ENCODE measurements at regions not wholly inside any gene's neighbourhood (a gene's known extent, or its start where the extent isn't known, plus 50 kb on each side); places are given as distances from the start of the nearest gene placed in this dataset.

- DNase-seq (ENCODE audit: low spot score) = no peak
- BruUV-seq (replicated peaks) = no TSS peak
- Histone ChIP-seq H3K4me3 (replicated peaks in 1 of 3; ENCODE audit: insufficient read depth in 1 of 3, low read depth in 2 of 3, low read length in 3 of 3) (no peak overlapping the region), H3K79me2 (ENCODE audit: insufficient read depth, low read length) (no peaks in the 10 kb centered on the region), H3K4me1 (ENCODE audit: insufficient read depth, low read length) (no peaks in the 10 kb centered on the region), H3K36me3 (replicated peaks in 1 of 2; ENCODE audit: control insufficient read depth in 1 of 2, insufficient read depth in 2 of 2, low read length in 2 of 2) (no peaks in the 10 kb centered on the region), H4K20me1 (ENCODE audit: insufficient read depth, low read length) (no peaks in the 10 kb centered on the region), H3K27me3 (ENCODE audit: control insufficient read depth in 1 of 2, insufficient read depth in 2 of 2, low read length in 2 of 2) (peaks cover 2 to 19% of the 10 kb centered on the region in 2 experiments; a peak in 4 of 5 replicates), H2AFZ (ENCODE audit: low read length) (no peak overlapping the region), H3K4me2 (ENCODE audit: low read depth, low read length) (no peak overlapping the region), H3K9me3 (ENCODE audit: low read length) (no peaks in the 10 kb centered on the region), H3K9ac (ENCODE audit: insufficient read depth, low read depth, low read length) (no peak overlapping the region), H3K27ac (ENCODE audit: extremely low read length, insufficient read depth, low read length) (no peak overlapping the region)
- TF ChIP-seq ZNF577 (CRISPR knock-in tag; IDR thresholded peaks at IDR 0.05; ENCODE audit: borderline replicate concordance, low read depth) (no peak), MAFF (IDR thresholded peaks at IDR 0.05; ENCODE audit: low read depth, low read length) (no peak), FOXJ3 (CRISPR knock-in tag; IDR thresholded peaks at IDR 0.05; ENCODE audit: borderline replicate concordance) (no peak), ZIK1 (CRISPR knock-in tag; IDR thresholded peaks at IDR 0.05; ENCODE audit: borderline replicate concordance, low read depth) (no peak), ZFY (CRISPR knock-in tag; IDR thresholded peaks at IDR 0.05) (no peak), MEF2D (CRISPR knock-in tag; IDR thresholded peaks at IDR 0.05) (no peak), ZNF891 (CRISPR knock-in tag; IDR thresholded peaks at IDR 0.05) (no peak), NR2F2 (IDR thresholded peaks at IDR 0.05; ENCODE audit: borderline replicate concordance, low read depth) (no peak), CREM (IDR thresholded peaks at IDR 0.05) (no peak), CREM (CRISPR knock-in tag; IDR thresholded peaks at IDR 0.05) (no peak), CBX1 (IDR thresholded peaks at IDR 0.05; ENCODE audit: low read depth) (no peak), HNRNPH1 (optimal IDR thresholded peaks at IDR 0.05; ENCODE audit: low read depth, low read length) (no peak), ZNF543 (CRISPR knock-in tag; IDR thresholded peaks at IDR 0.05) (no peak), SRY (CRISPR knock-in tag; IDR thresholded peaks at IDR 0.05) (no peak)
- no peak for ATAC-seq
- intact Hi-C loops (cut with micrococcal nuclease; ENCODE audit: unreplicated experiment) (no loop called here), in situ Hi-C loops (cut with HindIII; ENCODE audit: extremely low pct_ligation_motif_present, low pct_unique_long_range_greater_than_20kb) (no loop called here)
- CTCF ChIA-PET (ENCODE audit: low intra/inter-chr PET ratio, low total read pairs) = no interaction called here
- POLR2A ChIA-PET = no interaction called here
- 34% methylated on average over 7 of the region's 7 CpGs for whole genome bisulfite sequencing (ENCODE audit: low lambda C conversion rate)
- FAIRE-seq = no peak
Observed at GRCh38 chr21:32193098-32193465, 85.8 kb downstream of the MIS18A start.
